ENCODE measurements at regions not wholly inside any gene's neighbourhood (a gene's known extent, or its start where the extent isn't known, plus 50 kb on each side); places are given as distances from the start of the nearest gene placed in this dataset.

DNA sequence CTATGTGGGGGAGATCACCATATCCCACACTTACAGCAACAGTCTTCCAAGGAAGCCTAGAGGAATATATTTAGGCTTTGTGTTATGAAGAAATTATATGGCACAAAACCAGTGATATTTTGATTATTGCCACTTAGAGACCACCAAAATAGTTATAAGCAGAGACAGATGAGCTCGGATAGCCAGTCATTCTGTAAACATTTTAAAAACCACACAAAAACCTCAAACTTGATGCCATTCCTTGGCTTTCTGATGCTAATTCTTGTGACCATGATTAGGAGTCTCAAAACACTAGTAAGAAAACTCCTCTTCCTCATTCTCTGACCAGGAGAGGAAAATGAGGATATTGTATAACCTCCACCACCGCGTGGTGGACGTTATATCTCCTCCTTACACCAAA, 496.4 kb downstream of the FOXO1 start:
- no peaks in the 10 kb centered on the region for H3F3A ChIP-seq (ENCODE audit: low read depth)
- no peaks in the 10 kb centered on the region for H3K27me3 ChIP-seq
- no peak overlapping the region for H3K27ac ChIP-seq
- H3K79me2 ChIP-seq (ENCODE audit: low read depth): no peaks in the 10 kb centered on the region
- H3K36me3 ChIP-seq: no peaks in the 10 kb centered on the region
- Mint-ChIP-seq H3K27me3 (ENCODE audit: insufficient read depth, low read depth) (peaks cover 11% of the 10 kb centered on the region), H3K27ac (no peak overlapping the region), H3K36me3 (no peaks in the 10 kb centered on the region), H3K4me3 (no peak overlapping the region), H3K4me1 (peaks cover 9% of the 10 kb centered on the region), H3K9me3 (no peaks in the 10 kb centered on the region)
- H3K4me2 ChIP-seq: no peak overlapping the region
- H4K20me1 ChIP-seq (ENCODE audit: low read depth): no peaks in the 10 kb centered on the region
- no peak overlapping the region for H3K4me3 ChIP-seq
- no peak overlapping the region for H3K9ac ChIP-seq
- TF ChIP-seq EZH2 (IDR thresholded peaks at IDR 0.05) (no peak), EZH2phosphoT487 (IDR thresholded peaks at IDR 0.05) (no peak)
- TF ChIP-seq, protein P1, sequence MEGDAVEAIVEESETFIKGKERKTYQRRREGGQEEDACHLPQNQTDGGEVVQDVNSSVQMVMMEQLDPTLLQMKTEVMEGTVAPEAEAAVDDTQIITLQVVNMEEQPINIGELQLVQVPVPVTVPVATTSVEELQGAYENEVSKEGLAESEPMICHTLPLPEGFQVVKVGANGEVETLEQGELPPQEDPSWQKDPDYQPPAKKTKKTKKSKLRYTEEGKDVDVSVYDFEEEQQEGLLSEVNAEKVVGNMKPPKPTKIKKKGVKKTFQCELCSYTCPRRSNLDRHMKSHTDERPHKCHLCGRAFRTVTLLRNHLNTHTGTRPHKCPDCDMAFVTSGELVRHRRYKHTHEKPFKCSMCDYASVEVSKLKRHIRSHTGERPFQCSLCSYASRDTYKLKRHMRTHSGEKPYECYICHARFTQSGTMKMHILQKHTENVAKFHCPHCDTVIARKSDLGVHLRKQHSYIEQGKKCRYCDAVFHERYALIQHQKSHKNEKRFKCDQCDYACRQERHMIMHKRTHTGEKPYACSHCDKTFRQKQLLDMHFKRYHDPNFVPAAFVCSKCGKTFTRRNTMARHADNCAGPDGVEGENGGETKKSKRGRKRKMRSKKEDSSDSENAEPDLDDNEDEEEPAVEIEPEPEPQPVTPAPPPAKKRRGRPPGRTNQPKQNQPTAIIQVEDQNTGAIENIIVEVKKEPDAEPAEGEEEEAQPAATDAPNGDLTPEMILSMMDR (IDR thresholded peaks at IDR 0.05): no peak
- no peaks in the 10 kb centered on the region for H3K9me3 ChIP-seq (ENCODE audit: low read depth)
- DNase-seq (ENCODE audit: low spot score): no peak
- H2AFZ ChIP-seq (replicated peaks): no peak overlapping the region
- no peaks in the 10 kb centered on the region for H3K4me1 ChIP-seq

DNA sequence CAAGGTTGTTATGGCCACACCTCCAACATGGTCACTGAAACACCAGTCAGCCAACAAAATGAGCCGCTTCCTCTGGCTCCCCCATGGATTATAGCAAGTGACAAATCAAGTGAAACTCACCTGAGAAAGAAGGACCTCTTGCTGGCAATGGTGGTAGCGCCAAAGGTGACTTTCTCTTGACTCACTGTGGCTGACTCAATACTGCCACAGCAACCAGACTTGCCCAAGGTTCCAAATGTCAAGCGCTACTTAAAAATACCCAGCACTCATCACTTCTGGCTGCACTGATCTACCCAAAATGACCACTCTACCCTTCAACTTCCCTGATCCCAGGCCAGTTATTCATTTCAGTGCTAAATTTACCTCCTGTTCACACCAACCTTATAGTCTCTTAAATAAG, 495.5 kb downstream of the FOXO1 start:
- Histone ChIP-seq H3K27ac (no peak overlapping the region), H3K36me3 (no peaks in the 10 kb centered on the region), H3K27me3 (no peaks in the 10 kb centered on the region), H3K4me1 (no peaks in the 10 kb centered on the region), H2AFZ (replicated peaks) (no peak overlapping the region), H3K9me3 (ENCODE audit: low read depth) (no peaks in the 10 kb centered on the region), H3F3A (ENCODE audit: low read depth) (no peaks in the 10 kb centered on the region), H3K4me3 (no peak overlapping the region), H3K4me2 (no peak overlapping the region), H3K9ac (no peak overlapping the region), H3K79me2 (ENCODE audit: low read depth) (no peaks in the 10 kb centered on the region), H4K20me1 (ENCODE audit: low read depth) (no peaks in the 10 kb centered on the region)
- TF ChIP-seq EZH2 (IDR thresholded peaks at IDR 0.05): no peak
- TF ChIP-seq, protein P1 (IDR thresholded peaks at IDR 0.05): no peak
- no peak for TF ChIP-seq EZH2phosphoT487 (IDR thresholded peaks at IDR 0.05)
- H3K27me3 Mint-ChIP-seq (ENCODE audit: insufficient read depth, low read depth): peaks cover 11% of the 10 kb centered on the region
- no peak overlapping the region for H3K27ac Mint-ChIP-seq
- peaks cover 6% of the 10 kb centered on the region for H3K4me1 Mint-ChIP-seq
- no peak for DNase-seq (ENCODE audit: low spot score)
- no peak overlapping the region for H3K4me3 Mint-ChIP-seq
- no peaks in the 10 kb centered on the region for H3K9me3 Mint-ChIP-seq
- no peaks in the 10 kb centered on the region for H3K36me3 Mint-ChIP-seq

DNA sequence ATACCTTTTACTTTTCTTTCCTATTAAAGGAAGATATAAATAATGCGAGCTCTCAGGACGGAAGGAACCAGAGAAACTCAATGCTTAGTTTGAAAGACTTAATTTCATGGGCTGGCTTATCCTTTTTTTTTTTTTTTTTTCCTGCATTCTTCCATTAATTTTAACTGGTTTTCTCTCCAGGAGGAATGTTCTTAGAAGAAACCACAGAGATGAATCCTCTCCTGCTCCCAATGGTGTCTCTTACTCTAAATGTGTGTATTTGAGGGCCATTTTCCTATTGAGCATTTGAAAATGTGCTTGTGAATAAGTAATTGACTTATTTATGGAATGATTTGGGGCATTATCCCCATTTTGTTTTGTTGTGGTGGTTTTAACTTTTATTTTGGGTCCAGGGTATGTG, 494.9 kb downstream of the FOXO1 start:
- H3K79me2 ChIP-seq (ENCODE audit: low read depth): no peaks in the 10 kb centered on the region
- H3K27ac Mint-ChIP-seq: peak overlapping the region; percentile 57
- no peaks in the 10 kb centered on the region for H3K4me1 ChIP-seq
- H2AFZ ChIP-seq (replicated peaks): no peak overlapping the region
- H3K27me3 Mint-ChIP-seq (ENCODE audit: insufficient read depth, low read depth): peaks cover 11% of the 10 kb centered on the region
- no peaks in the 10 kb centered on the region for H3K27me3 ChIP-seq
- no peak overlapping the region for H3K4me2 ChIP-seq
- no peak overlapping the region for H3K27ac ChIP-seq
- peaks cover 6% of the 10 kb centered on the region for H3K4me1 Mint-ChIP-seq
- H3K4me3 ChIP-seq: no peak overlapping the region
- H3K9me3 Mint-ChIP-seq: no peaks in the 10 kb centered on the region
- H3K9ac ChIP-seq: no peak overlapping the region
- H3K36me3 Mint-ChIP-seq: no peaks in the 10 kb centered on the region
- no peaks in the 10 kb centered on the region for H3K9me3 ChIP-seq (ENCODE audit: low read depth)
- no peak overlapping the region for H3K4me3 Mint-ChIP-seq
- TF ChIP-seq EZH2 (IDR thresholded peaks at IDR 0.05): no peak
- no peak for TF ChIP-seq EZH2phosphoT487 (IDR thresholded peaks at IDR 0.05)
- TF ChIP-seq, protein P1 (IDR thresholded peaks at IDR 0.05): no peak
- no peaks in the 10 kb centered on the region for H3F3A ChIP-seq (ENCODE audit: low read depth)
- no peak for DNase-seq (ENCODE audit: low spot score)
- no peaks in the 10 kb centered on the region for H4K20me1 ChIP-seq (ENCODE audit: low read depth)
- no peaks in the 10 kb centered on the region for H3K36me3 ChIP-seq
